Adrenal gland (tissue), 5 donors: ENCODE measurements at regions not wholly inside any gene's neighbourhood (a gene's known extent, or its start where the extent isn't known, plus 50 kb on each side); places are given as distances from the start of the nearest gene placed in this dataset.

Source experiments
- CTCF ChIP-seq, 6 experiments: fragments of 450-650 bp in 4 of 6; fragments of 200-600 bp in 2 of 6; sonication (generic) in 1 of 6; IDR thresholded peaks; 1 replicate in 5 of 6; 2 replicates in 1 of 6; pipeline versions ENCODE4 v1.5.1 to v1.8.0; 2016 to 2021; ENCODE audit warnings: antibody characterized with exemption in 6 of 6, mild to moderate bottlenecking in 2 of 6, moderate library complexity in 1 of 6
- POLR2A ChIP-seq, 2 donors: fragments of 450-650 bp; IDR thresholded peaks; one replicate each; pipeline ENCODE4 v1.6.1; 2017; ENCODE audit warnings: antibody characterized with exemption in 2 of 2, mild to moderate bottlenecking in 2 of 2, moderate library complexity in 1 of 2
- donor health status: DM: no; HTN: no; CAD: no.

DNA sequence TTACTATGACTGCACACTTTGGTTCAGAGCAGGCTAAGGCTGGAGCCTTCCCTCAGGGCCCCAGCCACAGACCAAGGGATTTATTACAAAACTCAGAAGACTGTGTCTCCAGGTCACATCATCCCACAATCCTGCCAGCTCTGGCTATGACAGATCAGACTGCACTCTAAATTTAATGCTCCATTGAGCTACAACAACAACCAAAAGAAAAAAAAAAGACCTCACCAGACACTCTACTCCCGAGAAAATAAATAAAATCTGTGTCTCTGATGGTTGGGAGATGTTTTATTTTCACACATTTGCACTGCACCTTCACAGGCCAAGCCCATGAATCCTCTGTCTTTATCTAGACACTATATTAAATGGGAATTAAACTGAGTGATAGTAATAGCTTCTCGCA, 50.8 kb upstream of the CTNNB1 start:
- TF ChIP-seq CTCF (IDR thresholded peaks at IDR 0.05) = no peak
- TF ChIP-seq POLR2A (IDR thresholded peaks at IDR 0.05) = no peak
